Endothelial cell of umbilical vein (primary cell): ENCODE measurements at regions not wholly inside any gene's neighbourhood (a gene's known extent, or its start where the extent isn't known, plus 50 kb on each side); places are given as distances from the start of the nearest gene placed in this dataset.

Source experiments
- BruUV-seq: library from RNA; stranded (reverse); fragments of 400-500 nt; replicated peaks from 2 replicates; lab custom pipeline; 2021; lab: Mats Ljungman, UMichigan
- CTCF ChIA-PET: fragments of 300-600, 350-600 bp; sonication (Branson Sonifier 250); formaldehyde crosslinking; loops from one replicate; lab custom pipeline; 2021; ENCODE audit warnings: antibody characterized with exemption, inconsistent platforms; lab: Charles Lee
- POLR2A ChIA-PET: fragments of 300-600, 350-600 bp; sonication (Branson Sonifier 250); formaldehyde crosslinking; loops from one replicate; lab custom pipeline; 2021; ENCODE audit warnings: antibody characterized with exemption, inconsistent platforms; lab: Charles Lee
- DNase-seq: peaks from one replicate; pipeline ENCODE4 v3.0.0-alpha.2; 2011; ENCODE audit warnings: low read depth, low spot score
- FAIRE-seq: peaks from 2 replicates; lab custom pipeline; 2011; peaks lifted over from hg19 to GRCh38; lab: Jason Lieb, UNC
- H2AFZ ChIP-seq: 2 replicates; pipeline ENCODE4 v1.6.0; 2012; ENCODE audit warnings: low read depth, low read length, control low read depth, inconsistent platforms
- H3K27ac ChIP-seq: 2 replicates; pipeline ENCODE4 v1.5.1; 2011; ENCODE audit warnings: low read depth, mild to moderate bottlenecking, control low read depth, low read length, moderate library complexity; ENCODE audit not compliant: insufficient read depth
- H3K27me3 ChIP-seq, 2 experiments: 2 replicates each; pipeline versions ENCODE4 v1.6.0 to v1.6.1; 2011; ENCODE audit warnings: low read length in 2 of 2, mixed read lengths in 1 of 2; ENCODE audit not compliant: control insufficient read depth in 2 of 2, insufficient read depth in 2 of 2
- H3K36me3 ChIP-seq, 2 experiments: 2 replicates in 1 of 2; 3 replicates in 1 of 2; pipeline ENCODE4 v1.5.1; 2011; ENCODE audit warnings: low read length in 2 of 2, mild to moderate bottlenecking in 1 of 2, moderate library complexity in 1 of 2; ENCODE audit not compliant: control insufficient read depth in 2 of 2, insufficient read depth in 2 of 2; ENCODE audit errors: extremely low read depth in 1 of 2
- H3K4me1 ChIP-seq: 3 replicates; pipeline ENCODE4 v1.5.1; 2011; ENCODE audit warnings: mild to moderate bottlenecking, low read length; ENCODE audit not compliant: control insufficient read depth, insufficient read depth; ENCODE audit errors: extremely low read depth
- H3K4me2 ChIP-seq: 2 replicates; pipeline ENCODE4 v1.6.1; 2011; ENCODE audit warnings: low read length, control low read depth, mixed read lengths; ENCODE audit not compliant: insufficient read depth
- H3K4me3 ChIP-seq, 3 experiments: fragments of 200-600 bp in 1 of 3; sonication (generic), shearing (Covaris generic) in 1 of 3; replicated peaks in 1 of 3; 2 replicates each; pipeline ENCODE4 v1.5.1; 2011 to 2016; ENCODE audit warnings: control low read depth in 3 of 3, low read length in 3 of 3, mild to moderate bottlenecking in 2 of 3, inconsistent platforms in 1 of 3, low read depth in 1 of 3, moderate library complexity in 1 of 3; ENCODE audit not compliant: insufficient read depth in 1 of 3
- H3K79me2 ChIP-seq: 2 replicates; pipeline ENCODE4 v1.6.0; 2012; ENCODE audit warnings: low read length, inconsistent platforms; ENCODE audit not compliant: control insufficient read depth, insufficient read depth
- H3K9ac ChIP-seq: replicated peaks from 2 replicates; pipeline ENCODE3; 2011; ENCODE audit warnings: low read length, control low read depth; ENCODE audit not compliant: insufficient read depth; ENCODE audit errors: extremely low read depth
- H3K9me1 ChIP-seq: replicated peaks from 3 replicates; pipeline ENCODE4 v1.6.0; 2011; ENCODE audit warnings: mild to moderate bottlenecking, low read length; ENCODE audit not compliant: control insufficient read depth, insufficient read depth; ENCODE audit errors: extremely low read depth
- H3K9me3 ChIP-seq: replicated peaks from 2 replicates; pipeline ENCODE4 v1.5.1; 2012; ENCODE audit warnings: low read length, inconsistent platforms; ENCODE audit not compliant: control insufficient read depth, insufficient read depth
- H4K20me1 ChIP-seq: replicated peaks from 2 replicates; pipeline ENCODE3; 2011; ENCODE audit warnings: mild to moderate bottlenecking, low read length; ENCODE audit not compliant: control insufficient read depth, insufficient read depth; ENCODE audit errors: extremely low read depth
- CTCF ChIP-seq, 2 donors: IDR thresholded peaks; 1 replicate in 1 of 2; 2 replicates in 1 of 2; pipeline ENCODE4 v1.5.1; 2011; ENCODE audit warnings: low read length in 2 of 2, mild to moderate bottlenecking in 2 of 2, moderate library complexity in 2 of 2, control low read depth in 1 of 2, inconsistent platforms in 1 of 2, low read depth in 1 of 2; ENCODE audit not compliant: insufficient read depth in 1 of 2; ENCODE audit errors: extremely low read depth in 1 of 2
- EZH2 ChIP-seq: IDR thresholded peaks from 2 replicates; pipeline ENCODE4 v1.6.1; 2012; ENCODE audit warnings: borderline replicate concordance, low read depth, mild to moderate bottlenecking, moderate library complexity, low read length, inconsistent platforms; ENCODE audit not compliant: severe bottlenecking
- FOS ChIP-seq: IDR thresholded peaks from 2 replicates; pipeline ENCODE4 v1.6.1; 2011; ENCODE audit warnings: mild to moderate bottlenecking, low read length, moderate library complexity, borderline replicate concordance; ENCODE audit not compliant: insufficient read depth
- GATA2 ChIP-seq: IDR thresholded peaks from 2 replicates; pipeline ENCODE4 v1.7.0; 2011; ENCODE audit warnings: low read depth, mild to moderate bottlenecking, moderate library complexity, mixed read lengths, low read length; ENCODE audit not compliant: insufficient read length, insufficient read depth
- JUN ChIP-seq: IDR thresholded peaks from 2 replicates; pipeline ENCODE4 v1.6.1; 2011; ENCODE audit warnings: borderline replicate concordance, low read depth; ENCODE audit not compliant: insufficient read length, insufficient read depth
- MAX ChIP-seq: IDR thresholded peaks from 2 replicates; pipeline ENCODE4 v1.6.1; 2011; ENCODE audit not compliant: insufficient read depth, insufficient read length
- MYC ChIP-seq: IDR thresholded peaks from one replicate; pipeline ENCODE4 v1.6.1; 2011; ENCODE audit warnings: mild to moderate bottlenecking, low read depth, low read length
- POLR2A ChIP-seq: IDR thresholded peaks from 2 replicates; pipeline ENCODE4 v1.6.1; 2012; ENCODE audit warnings: low read depth, mild to moderate bottlenecking, control low read depth, low read length
- POLR2AphosphoS5 ChIP-seq: IDR thresholded peaks from 2 replicates; pipeline ENCODE4 v1.6.1; 2012; ENCODE audit warnings: low read depth, mild to moderate bottlenecking, control low read depth, low read length, moderate library complexity; ENCODE audit not compliant: insufficient read depth
- dilution Hi-C: fragments of 300-500 bp; cut with MboI; formaldehyde crosslinking; loops from one replicate; pipeline ENCODE4 v1.15.0; 2019; ENCODE audit warnings: low sequenced_read_pairs; ENCODE audit not compliant: extremely low pct_ligation_motif_present
- intact Hi-C: fragments of 100-400 bp; cut with micrococcal nuclease; formaldehyde crosslinking; loops from one replicate; pipeline ENCODE4 v1.10.0; 2022

GRCh38 chr18:78240101-78240500 is 739.5 kb upstream of the SALL3 start:
- H3K36me3 ChIP-seq: no peaks in the 10 kb centered on the region
- H2AFZ ChIP-seq: no peak overlapping the region
- H3K4me1 ChIP-seq: no peaks in the 10 kb centered on the region
- H3K9me3 ChIP-seq: peaks cover 10% of the 10 kb centered on the region
- H4K20me1 ChIP-seq: no peaks in the 10 kb centered on the region
- H3K27me3 ChIP-seq: no peaks in the 10 kb centered on the region
- no peaks in the 10 kb centered on the region for H3K9me1 ChIP-seq
- no peak overlapping the region for H3K27ac ChIP-seq
- intact Hi-C loops: no loop called here
- TF ChIP-seq FOS (no peak), EZH2 (no peak), JUN (no peak), MYC (no peak), POLR2A (no peak), CTCF (IDR thresholded peaks at IDR 0.05; ENCODE audit: extremely low read depth in 1 of 2, insufficient read depth in 1 of 2, low read depth in 1 of 2, low read length in 2 of 2) (no peak), POLR2AphosphoS5 (no peak), MAX (no peak), GATA2 (no peak)
- H3K4me3 ChIP-seq: no peak overlapping the region
- dilution Hi-C loops: no loop called here
- ChIA-PET CTCF (no interaction called here), POLR2A (no interaction called here)
- DNase-seq (no peak), FAIRE-seq (no peak)
- H3K9ac ChIP-seq: no peak overlapping the region
- H3K4me2 ChIP-seq: no peak overlapping the region
- H3K79me2 ChIP-seq: no peaks in the 10 kb centered on the region
- no TSS peak for BruUV-seq
